ENCODE measurements at regions not wholly inside any gene's neighbourhood (a gene's known extent, or its start where the extent isn't known, plus 50 kb on each side); places are given as distances from the start of the nearest gene placed in this dataset.

GRCh38 chr20:24181151-24181550 is 192.6 kb upstream of the GGTLC1 start:
- Mint-ChIP-seq H3K4me1 (no peaks in the 10 kb centered on the region), H3K36me3 (peaks cover 11% of the 10 kb centered on the region), H3K9me3 (no peaks in the 10 kb centered on the region), H3K27ac (no peak overlapping the region), H3K27me3 (ENCODE audit: low read depth in 2 of 2) (peaks cover 23 to 37% of the 10 kb centered on the region in 2 donors), H3K4me3 (no peak overlapping the region)
- Histone ChIP-seq H3K4me1 (ENCODE audit: control insufficient read depth, insufficient read depth, low read length) (no peaks in the 10 kb centered on the region), H3K9me3 (ENCODE audit: control insufficient read depth, insufficient read depth, low read length) (no peaks in the 10 kb centered on the region), H3K27me3 (ENCODE audit: control insufficient read depth, insufficient read depth, low read length) (peaks cover 3% of the 10 kb centered on the region), H3K4me3 (ENCODE audit: low read length) (no peak overlapping the region), H3K27ac (ENCODE audit: low read length) (no peak overlapping the region), H3K36me3 (ENCODE audit: control insufficient read depth, insufficient read depth, low read length) (no peaks in the 10 kb centered on the region)
- no peak for TF ChIP-seq CTCF (IDR thresholded peaks at IDR 0.05)
- ATAC-seq (no peak), DNase-seq (no peak)
- intact Hi-C loops (cut with micrococcal nuclease) = no loop called here

- no peak overlapping the region for H3K4me3 ChIP-seq (ENCODE audit: low read length)
- TF ChIP-seq CTCF (IDR thresholded peaks at IDR 0.05) = no peak
- Mint-ChIP-seq H3K4me3 (no peak overlapping the region), H3K36me3 (peaks cover 24% of the 10 kb centered on the region), H3K27me3 (ENCODE audit: low read depth in 2 of 2) (peaks cover 23 to 50% of the 10 kb centered on the region in 2 donors), H3K9me3 (peaks cover 5 to 6% of the 10 kb centered on the region in 2 donors), H3K4me1 (peaks cover 0 to under 1% of the 10 kb centered on the region in 2 donors), H3K27ac (no peak overlapping the region)
- no peak overlapping the region for H3K27ac ChIP-seq (ENCODE audit: low read length)
- H3K27me3 ChIP-seq (ENCODE audit: control insufficient read depth, insufficient read depth, low read length) = no peaks in the 10 kb centered on the region
- intact Hi-C loops (cut with micrococcal nuclease) = no loop called here
- H3K9me3 ChIP-seq (ENCODE audit: control insufficient read depth, insufficient read depth, low read length) = no peaks in the 10 kb centered on the region
- DNase-seq = no peak
- ATAC-seq = no peak
- 86% methylated on average over 1 of the region's 1 CpG for WGBS (ENCODE audit: insufficient coverage)
- no peaks in the 10 kb centered on the region for H3K36me3 ChIP-seq (ENCODE audit: control insufficient read depth, insufficient read depth, low read length)
- no peaks in the 10 kb centered on the region for H3K4me1 ChIP-seq (ENCODE audit: control insufficient read depth, insufficient read depth, low read length)
These were observed 180.7 kb upstream of the GGTLC1 start for GRCh38 chr20:24169256-24169655.

GRCh38 chr20:24166412-24166811 is 177.8 kb upstream of the GGTLC1 start:
- H3K4me1 Mint-ChIP-seq = peaks cover 0 to 15% of the 10 kb centered on the region in 2 donors
- H3K4me1 ChIP-seq (ENCODE audit: control insufficient read depth, insufficient read depth, low read length) = no peaks in the 10 kb centered on the region
- TF ChIP-seq CTCF (IDR thresholded peaks at IDR 0.05) = no peak
- H3K36me3 ChIP-seq (ENCODE audit: control insufficient read depth, insufficient read depth, low read length) = no peaks in the 10 kb centered on the region
- no peak overlapping the region for H3K4me3 ChIP-seq (ENCODE audit: low read length)
- DNase-seq = no peak
- H3K27ac Mint-ChIP-seq = no peak overlapping the region
- H3K27me3 ChIP-seq (ENCODE audit: control insufficient read depth, insufficient read depth, low read length) = no peaks in the 10 kb centered on the region
- H3K9me3 Mint-ChIP-seq = no peaks in the 10 kb centered on the region
- peaks cover 9 to 26% of the 10 kb centered on the region in 2 donors for H3K27me3 Mint-ChIP-seq (ENCODE audit: low read depth in 2 of 2)
- peaks cover 2% of the 10 kb centered on the region for H3K36me3 Mint-ChIP-seq
- H3K27ac ChIP-seq (ENCODE audit: low read length) = no peak overlapping the region
- 71% methylated on average over 3 of the region's 3 CpGs for WGBS (ENCODE audit: insufficient coverage)
- ATAC-seq = no peak
- H3K4me3 Mint-ChIP-seq = no peak overlapping the region
- intact Hi-C loops (cut with micrococcal nuclease) = no loop called here
- no peaks in the 10 kb centered on the region for H3K9me3 ChIP-seq (ENCODE audit: control insufficient read depth, insufficient read depth, low read length)

GRCh38 chr20:24166123-24166381 is 177.5 kb upstream of the GGTLC1 start:
- TF ChIP-seq CTCF (IDR thresholded peaks at IDR 0.05) = no peak
- WGBS (ENCODE audit: insufficient coverage) = 70% methylated on average over 4 of the region's 4 CpGs
- no peaks in the 10 kb centered on the region for H3K36me3 ChIP-seq (ENCODE audit: control insufficient read depth, insufficient read depth, low read length)
- H3K4me3 ChIP-seq (ENCODE audit: low read length) = no peak overlapping the region
- Mint-ChIP-seq H3K4me1 (peaks cover 3 to 18% of the 10 kb centered on the region in 2 donors), H3K9me3 (no peaks in the 10 kb centered on the region), H3K4me3 (no peak overlapping the region), H3K27me3 (ENCODE audit: low read depth in 2 of 2) (peaks cover 6 to 23% of the 10 kb centered on the region in 2 donors), H3K36me3 (no peaks in the 10 kb centered on the region), H3K27ac (no peak overlapping the region)
- no peaks in the 10 kb centered on the region for H3K9me3 ChIP-seq (ENCODE audit: control insufficient read depth, insufficient read depth, low read length)
- intact Hi-C loops (cut with micrococcal nuclease) = no loop called here
- no peaks in the 10 kb centered on the region for H3K4me1 ChIP-seq (ENCODE audit: control insufficient read depth, insufficient read depth, low read length)
- H3K27ac ChIP-seq (ENCODE audit: low read length) = no peak overlapping the region
- DNase-seq = no peak
- no peaks in the 10 kb centered on the region for H3K27me3 ChIP-seq (ENCODE audit: control insufficient read depth, insufficient read depth, low read length)
- no peak for ATAC-seq
